ENCODE measurements at regions not wholly inside any gene's neighbourhood (a gene's known extent, or its start where the extent isn't known, plus 50 kb on each side); places are given as distances from the start of the nearest gene placed in this dataset.

- Histone ChIP-seq H3K4me3 (replicated peaks in 1 of 4; ENCODE audit: control extremely low read depth in 1 of 4, insufficient read depth in 1 of 4, low read depth in 3 of 4, low read length in 4 of 4) (no peak overlapping the region), H3K9me3 (ENCODE audit: control insufficient read depth, insufficient read depth, low read depth, low read length) (no peaks in the 10 kb centered on the region), H3K9ac (ENCODE audit: insufficient read depth, low read length) (no peak overlapping the region), H3K27me3 (ENCODE audit: control insufficient read depth, insufficient read depth, low read length) (no peaks in the 10 kb centered on the region), H3K4me1 (ENCODE audit: control insufficient read depth, extremely low read depth, insufficient read depth, low read length) (no peaks in the 10 kb centered on the region), H3K4me2 (ENCODE audit: extremely low read depth, insufficient read depth, low read length) (no peak overlapping the region), H4K20me1 (ENCODE audit: control insufficient read depth, extremely low read depth, insufficient read depth, low read length) (no peaks in the 10 kb centered on the region), H3K27ac (ENCODE audit: insufficient read depth, low read length) (no peak overlapping the region), H3K79me2 (ENCODE audit: control insufficient read depth, insufficient read depth, low read length) (no peaks in the 10 kb centered on the region), H3K36me3 (ENCODE audit: control insufficient read depth, insufficient read depth, low read length) (no peaks in the 10 kb centered on the region), H2AFZ (ENCODE audit: low read length) (no peak overlapping the region)
- DNase-seq (ENCODE audit: low read depth in 2 of 2), result no peak
- TF ChIP-seq CTCF (conservative IDR thresholded peaks at IDR 0.05 in 1 of 2, IDR thresholded peaks at IDR 0.05 in 1 of 2; ENCODE audit: low read depth in 1 of 2, low read length in 2 of 2) (no peak), EZH2 (IDR thresholded peaks at IDR 0.05; ENCODE audit: low read length, missing control alignments) (no peak)
These were observed 87.4 kb upstream of the AGBL1 start for GRCh38 chr15:85992224-85992623.

- Histone ChIP-seq H3K4me2 (ENCODE audit: extremely low read depth, insufficient read depth, low read length) (no peak overlapping the region), H2AFZ (ENCODE audit: low read length) (no peak overlapping the region), H3K27ac (ENCODE audit: insufficient read depth, low read length) (no peak overlapping the region), H3K27me3 (ENCODE audit: control insufficient read depth, insufficient read depth, low read length) (no peaks in the 10 kb centered on the region), H3K9ac (ENCODE audit: insufficient read depth, low read length) (no peak overlapping the region), H3K36me3 (ENCODE audit: control insufficient read depth, insufficient read depth, low read length) (no peaks in the 10 kb centered on the region), H3K4me3 (replicated peaks in 1 of 4; ENCODE audit: control extremely low read depth in 1 of 4, insufficient read depth in 1 of 4, low read depth in 3 of 4, low read length in 4 of 4) (no peak overlapping the region), H3K79me2 (ENCODE audit: control insufficient read depth, insufficient read depth, low read length) (no peaks in the 10 kb centered on the region), H4K20me1 (ENCODE audit: control insufficient read depth, extremely low read depth, insufficient read depth, low read length) (no peaks in the 10 kb centered on the region), H3K4me1 (ENCODE audit: control insufficient read depth, extremely low read depth, insufficient read depth, low read length) (no peaks in the 10 kb centered on the region), H3K9me3 (ENCODE audit: control insufficient read depth, insufficient read depth, low read depth, low read length) (no peaks in the 10 kb centered on the region)
- no peak for TF ChIP-seq EZH2 (IDR thresholded peaks at IDR 0.05; ENCODE audit: low read length, missing control alignments)
- peak in 1 of 2 donors; percentile 63 for DNase-seq (ENCODE audit: low read depth in 2 of 2)
These were observed 86.6 kb upstream of the AGBL1 start for GRCh38 chr15:85993116-85993515.

- Histone ChIP-seq H3K4me3 (replicated peaks in 1 of 4; ENCODE audit: control extremely low read depth in 1 of 4, insufficient read depth in 1 of 4, low read depth in 3 of 4, low read length in 4 of 4) (no peak overlapping the region), H3K4me2 (ENCODE audit: extremely low read depth, insufficient read depth, low read length) (no peak overlapping the region), H3K4me1 (ENCODE audit: control insufficient read depth, extremely low read depth, insufficient read depth, low read length) (no peaks in the 10 kb centered on the region), H3K27ac (ENCODE audit: insufficient read depth, low read length) (no peak overlapping the region), H4K20me1 (ENCODE audit: control insufficient read depth, extremely low read depth, insufficient read depth, low read length) (no peaks in the 10 kb centered on the region), H3K27me3 (ENCODE audit: control insufficient read depth, insufficient read depth, low read length) (no peaks in the 10 kb centered on the region), H3K9ac (ENCODE audit: insufficient read depth, low read length) (no peak overlapping the region), H3K36me3 (ENCODE audit: control insufficient read depth, insufficient read depth, low read length) (no peaks in the 10 kb centered on the region), H3K79me2 (ENCODE audit: control insufficient read depth, insufficient read depth, low read length) (no peaks in the 10 kb centered on the region), H2AFZ (ENCODE audit: low read length) (no peak overlapping the region), H3K9me3 (ENCODE audit: control insufficient read depth, insufficient read depth, low read depth, low read length) (no peaks in the 10 kb centered on the region)
- DNase-seq (ENCODE audit: low read depth in 2 of 2), result no peak
- TF ChIP-seq CTCF (conservative IDR thresholded peaks at IDR 0.05 in 1 of 2, IDR thresholded peaks at IDR 0.05 in 1 of 2; ENCODE audit: low read depth in 1 of 2, low read length in 2 of 2), result no peak
- no peak for TF ChIP-seq EZH2 (IDR thresholded peaks at IDR 0.05; ENCODE audit: low read length, missing control alignments)
These were observed 82.1 kb upstream of the AGBL1 start for GRCh38 chr15:85997618-85998017.
